MM.1S (cell line): ENCODE measurements at regions not wholly inside any gene's neighbourhood (a gene's known extent, or its start where the extent isn't known, plus 50 kb on each side); places are given as distances from the start of the nearest gene placed in this dataset.
"Not testable (repeated sequence)": the region's sequence is repeated elsewhere in the genome, so short reads cannot be mapped to it uniquely, and the experiment has no call there.

Experiments
- CTCF ChIP-seq: fragments of 300-600 bp; sonication (generic); IDR thresholded peaks from 2 replicates; pipeline ENCODE4 v1.5.1; 2016; ENCODE audit warnings: antibody characterized with exemption, low read length, mixed read lengths
- EZH2 ChIP-seq: fragments of 300-600 bp; sonication (generic); optimal IDR thresholded peaks from 2 replicates; pipeline ENCODE3; 2017; ENCODE audit warnings: low read depth, mild to moderate bottlenecking, antibody characterized with exemption, low read length, mixed read lengths

GRCh38 chr1:70796298-70796697 lies 251.3 kb downstream of the PTGER3 start:
- TF ChIP-seq CTCF, EZH2: not testable (repeated sequence)
